C4-2B (cell line): ENCODE measurements at regions not wholly inside any gene's neighbourhood (a gene's known extent, or its start where the extent isn't known, plus 50 kb on each side); places are given as distances from the start of the nearest gene placed in this dataset.
"Not testable (repeated sequence)": the region's sequence is repeated elsewhere in the genome, so short reads cannot be mapped to it uniquely, and the experiment has no call there.

Experiments
- ZFX ChIP-seq: fragments of 450-650 bp; IDR thresholded peaks from 2 replicates; pipeline ENCODE4 v1.6.1; 2017
- TF ChIP-seq, protein P1 (sequence below): fragments of 450-650 bp; conservative IDR thresholded peaks from 2 replicates; pipeline ENCODE4 v1.5.1; 2017; ENCODE audit warnings: mild to moderate bottlenecking

DNA sequence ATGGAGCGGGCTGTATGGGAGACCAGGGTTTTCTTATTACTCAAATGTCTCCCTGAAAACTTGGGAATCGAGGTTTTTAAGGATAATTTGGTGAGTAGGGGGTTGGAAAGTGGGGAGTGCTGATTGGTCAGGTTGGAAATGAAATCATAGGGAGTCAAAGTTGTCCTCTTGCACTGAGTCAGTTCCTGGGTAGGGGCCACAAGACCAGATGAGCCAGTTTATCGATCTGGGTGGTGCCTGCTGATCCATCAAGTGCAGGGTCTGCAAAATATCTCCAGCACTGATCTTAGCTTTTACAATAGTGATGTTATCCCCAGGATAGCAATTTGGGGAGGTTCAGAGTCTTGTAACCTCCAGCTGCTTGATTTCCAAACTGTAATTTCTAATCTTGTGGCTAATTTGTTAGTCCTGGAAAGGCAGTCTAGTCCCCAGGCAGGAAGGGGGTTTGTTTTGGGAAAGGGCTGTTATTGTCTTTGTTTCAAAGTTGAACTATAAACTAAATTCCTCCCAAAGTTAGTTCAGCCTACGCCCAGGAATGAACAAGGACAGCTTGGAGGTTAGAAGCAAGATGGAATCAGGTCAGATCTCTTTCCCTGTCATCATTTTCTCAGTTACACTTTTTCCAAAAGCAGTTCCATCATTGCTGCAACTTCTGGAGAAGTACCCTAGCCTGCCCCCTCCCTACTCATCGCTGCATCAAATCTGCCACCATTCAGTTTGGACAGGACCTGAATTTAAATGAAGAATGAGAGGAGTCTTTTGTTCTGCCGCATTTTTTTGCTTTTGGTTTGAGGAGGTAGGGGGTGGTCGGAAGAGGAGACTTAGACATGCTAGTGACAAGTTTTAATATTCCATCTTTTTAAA, 236.4 kb upstream of the GALNT17 start:
- TF ChIP-seq, protein P1, sequence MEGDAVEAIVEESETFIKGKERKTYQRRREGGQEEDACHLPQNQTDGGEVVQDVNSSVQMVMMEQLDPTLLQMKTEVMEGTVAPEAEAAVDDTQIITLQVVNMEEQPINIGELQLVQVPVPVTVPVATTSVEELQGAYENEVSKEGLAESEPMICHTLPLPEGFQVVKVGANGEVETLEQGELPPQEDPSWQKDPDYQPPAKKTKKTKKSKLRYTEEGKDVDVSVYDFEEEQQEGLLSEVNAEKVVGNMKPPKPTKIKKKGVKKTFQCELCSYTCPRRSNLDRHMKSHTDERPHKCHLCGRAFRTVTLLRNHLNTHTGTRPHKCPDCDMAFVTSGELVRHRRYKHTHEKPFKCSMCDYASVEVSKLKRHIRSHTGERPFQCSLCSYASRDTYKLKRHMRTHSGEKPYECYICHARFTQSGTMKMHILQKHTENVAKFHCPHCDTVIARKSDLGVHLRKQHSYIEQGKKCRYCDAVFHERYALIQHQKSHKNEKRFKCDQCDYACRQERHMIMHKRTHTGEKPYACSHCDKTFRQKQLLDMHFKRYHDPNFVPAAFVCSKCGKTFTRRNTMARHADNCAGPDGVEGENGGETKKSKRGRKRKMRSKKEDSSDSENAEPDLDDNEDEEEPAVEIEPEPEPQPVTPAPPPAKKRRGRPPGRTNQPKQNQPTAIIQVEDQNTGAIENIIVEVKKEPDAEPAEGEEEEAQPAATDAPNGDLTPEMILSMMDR: not testable (repeated sequence)
- TF ChIP-seq ZFX: not testable (repeated sequence)
